ENCODE measurements at regions not wholly inside any gene's neighbourhood (a gene's known extent, or its start where the extent isn't known, plus 50 kb on each side); places are given as distances from the start of the nearest gene placed in this dataset.

GRCh38 chr20:22216984-22217383 is 367.4 kb downstream of the FOXA2 start:
- no peak overlapping the region for H3K27ac ChIP-seq (ENCODE audit: low read depth in 2 of 2, low read length in 2 of 2)
- no peak overlapping the region for H3K9ac ChIP-seq (ENCODE audit: low read length in 3 of 3)
- no peak overlapping the region for H3K4me3 ChIP-seq (ENCODE audit: low read length in 3 of 3)
- DNase-seq (peak in 1 of 5 donors; percentile 9), FAIRE-seq (no peak)
- H3K9me3 ChIP-seq (ENCODE audit: control insufficient read depth in 2 of 3, insufficient read depth in 1 of 3, low read length in 3 of 3): no peaks in the 10 kb centered on the region
- H3K27me3 ChIP-seq (ENCODE audit: control insufficient read depth, insufficient read depth, low read length): no peaks in the 10 kb centered on the region
- intact Hi-C loops (cut with DNase I): no loop called here
- H3K4me1 ChIP-seq (ENCODE audit: control insufficient read depth in 2 of 3, insufficient read depth in 2 of 3, low read depth in 1 of 3, low read length in 3 of 3): no peaks in the 10 kb centered on the region
- no peak for TF ChIP-seq CTCF (IDR thresholded peaks at IDR 0.05; ENCODE audit: borderline replicate concordance, extremely low read depth, insufficient read depth)
- no peaks in the 10 kb centered on the region for H3K36me3 ChIP-seq (ENCODE audit: control insufficient read depth in 2 of 3, insufficient read depth in 3 of 3, low read length in 3 of 3)

GRCh38 chr20:22214296-22214695 is 370.1 kb downstream of the FOXA2 start:
- DNase-seq: no peak

GRCh38 chr20:22213271-22213670 is 371.1 kb downstream of the FOXA2 start:
- intact Hi-C loops (cut with DNase I): no loop called here
- H3K9me3 ChIP-seq (ENCODE audit: control insufficient read depth in 2 of 3, insufficient read depth in 1 of 3, low read length in 3 of 3): no peaks in the 10 kb centered on the region
- no peak overlapping the region for H3K27ac ChIP-seq (ENCODE audit: low read depth in 2 of 2, low read length in 2 of 2)
- no peaks in the 10 kb centered on the region for H3K27me3 ChIP-seq (ENCODE audit: control insufficient read depth, insufficient read depth, low read length)
- H3K36me3 ChIP-seq (ENCODE audit: control insufficient read depth in 2 of 3, insufficient read depth in 3 of 3, low read length in 3 of 3): no peaks in the 10 kb centered on the region
- no peaks in the 10 kb centered on the region for H3K4me1 ChIP-seq (ENCODE audit: control insufficient read depth in 2 of 3, insufficient read depth in 2 of 3, low read depth in 1 of 3, low read length in 3 of 3)
- no peak for TF ChIP-seq CTCF (IDR thresholded peaks at IDR 0.05; ENCODE audit: borderline replicate concordance, extremely low read depth, insufficient read depth)
- no peak overlapping the region for H3K9ac ChIP-seq (ENCODE audit: low read length in 3 of 3)
- H3K4me3 ChIP-seq (ENCODE audit: low read length in 3 of 3): no peak overlapping the region
- DNase-seq (no peak), FAIRE-seq (no peak)

More at GRCh38 chr20:22214296-22214695, 370.1 kb downstream of the FOXA2 start:
- intact Hi-C loops (cut with DNase I): no loop called here
- FAIRE-seq: no peak
- no peaks in the 10 kb centered on the region for H3K36me3 ChIP-seq (ENCODE audit: control insufficient read depth in 2 of 3, insufficient read depth in 3 of 3, low read length in 3 of 3)
- H3K27me3 ChIP-seq (ENCODE audit: control insufficient read depth, insufficient read depth, low read length): no peaks in the 10 kb centered on the region
- no peaks in the 10 kb centered on the region for H3K9me3 ChIP-seq (ENCODE audit: control insufficient read depth in 2 of 3, insufficient read depth in 1 of 3, low read length in 3 of 3)
- H3K9ac ChIP-seq (ENCODE audit: low read length in 3 of 3): no peak overlapping the region
- no peaks in the 10 kb centered on the region for H3K4me1 ChIP-seq (ENCODE audit: control insufficient read depth in 2 of 3, insufficient read depth in 2 of 3, low read depth in 1 of 3, low read length in 3 of 3)
- no peak overlapping the region for H3K27ac ChIP-seq (ENCODE audit: low read depth in 2 of 2, low read length in 2 of 2)
- no peak for TF ChIP-seq CTCF (IDR thresholded peaks at IDR 0.05; ENCODE audit: borderline replicate concordance, extremely low read depth, insufficient read depth)
- no peak overlapping the region for H3K4me3 ChIP-seq (ENCODE audit: low read length in 3 of 3)

- intact Hi-C loops (cut with DNase I): no loop called here
- DNase-seq (no peak), FAIRE-seq (no peak)
- Histone ChIP-seq H3K4me3 (ENCODE audit: low read length in 3 of 3) (no peak overlapping the region), H3K4me1 (ENCODE audit: control insufficient read depth in 2 of 3, insufficient read depth in 2 of 3, low read depth in 1 of 3, low read length in 3 of 3) (no peaks in the 10 kb centered on the region), H3K27me3 (ENCODE audit: control insufficient read depth, insufficient read depth, low read length) (no peaks in the 10 kb centered on the region), H3K27ac (ENCODE audit: low read depth in 2 of 2, low read length in 2 of 2) (no peak overlapping the region), H3K9me3 (ENCODE audit: control insufficient read depth in 2 of 3, insufficient read depth in 1 of 3, low read length in 3 of 3) (no peaks in the 10 kb centered on the region), H3K36me3 (ENCODE audit: control insufficient read depth in 2 of 3, insufficient read depth in 3 of 3, low read length in 3 of 3) (no peaks in the 10 kb centered on the region), H3K9ac (ENCODE audit: low read length in 3 of 3) (no peak overlapping the region)
- no peak for TF ChIP-seq CTCF (IDR thresholded peaks at IDR 0.05; ENCODE audit: borderline replicate concordance, extremely low read depth, insufficient read depth)
Measured at GRCh38 chr20:22207280-22207679, 377.1 kb downstream of the FOXA2 start.
